Nephron progenitor cell (in vitro differentiated cells): ENCODE measurements at regions not wholly inside any gene's neighbourhood (a gene's known extent, or its start where the extent isn't known, plus 50 kb on each side); places are given as distances from the start of the nearest gene placed in this dataset.
"Not testable (repeated sequence)": the region's sequence is repeated elsewhere in the genome, so short reads cannot be mapped to it uniquely, and the experiment has no call there.

Experiments used
- DNase-seq: peaks from one replicate; pipeline ENCODE4 v3.0.0; 2021
- H3K27ac Mint-ChIP-seq: 2 replicates; pipeline ENCODE4 v1.8.0; 2021; ENCODE audit warnings: mild to moderate bottlenecking, moderate library complexity, mixed read lengths
- H3K27me3 Mint-ChIP-seq: 2 replicates; pipeline ENCODE4 v1.8.0; 2021; ENCODE audit warnings: mild to moderate bottlenecking, low read depth, mixed read lengths; ENCODE audit not compliant: poor library complexity
- H3K36me3 Mint-ChIP-seq: 2 replicates; pipeline ENCODE4 v1.8.0; 2021; ENCODE audit warnings: low read depth, mixed read lengths
- H3K4me1 Mint-ChIP-seq: 2 replicates; pipeline ENCODE4 v1.8.0; 2021; ENCODE audit warnings: mixed read lengths
- H3K4me3 Mint-ChIP-seq: 2 replicates; pipeline ENCODE4 v1.8.0; 2021; ENCODE audit warnings: mild to moderate bottlenecking, moderate library complexity, mixed read lengths
- H3K9me3 Mint-ChIP-seq: 2 replicates; pipeline ENCODE4 v1.8.0; 2021; ENCODE audit warnings: mild to moderate bottlenecking, moderate library complexity, mixed read lengths
- TF ChIP-seq, protein P1 (sequence below): fragments of 200-600 bp; sonication (generic); IDR thresholded peaks from 2 replicates; pipeline ENCODE4 v1.5.0; 2021; ENCODE audit warnings: antibody characterized with exemption

GRCh38 chr6:27016689-27017088, 230.8 kb upstream of the PRSS16 start:
- H3K27me3 Mint-ChIP-seq: peaks cover 8% of the 10 kb centered on the region

GRCh38 chr6:27018401-27018800, 229.1 kb upstream of the PRSS16 start:
- peak overlapping the region; percentile 7 for H3K27ac Mint-ChIP-seq
- not testable (repeated sequence) for H3K27me3 Mint-ChIP-seq, DNase-seq
- H3K9me3 Mint-ChIP-seq: peaks cover 54% of the 10 kb centered on the region
- H3K4me1 Mint-ChIP-seq: peaks cover 15% of the 10 kb centered on the region
- peak overlapping the region; percentile 86 for H3K4me3 Mint-ChIP-seq
- peaks cover 45% of the 10 kb centered on the region for H3K36me3 Mint-ChIP-seq

More at GRCh38 chr6:27016689-27017088, 230.8 kb upstream of the PRSS16 start:
- no peak for DNase-seq
- Mint-ChIP-seq H3K9me3 (peaks cover 68% of the 10 kb centered on the region), H3K27ac (no peak overlapping the region), H3K36me3 (peaks cover 58% of the 10 kb centered on the region), H3K4me3 (no peak overlapping the region), H3K4me1 (peaks cover 15% of the 10 kb centered on the region)
- TF ChIP-seq, protein P1, sequence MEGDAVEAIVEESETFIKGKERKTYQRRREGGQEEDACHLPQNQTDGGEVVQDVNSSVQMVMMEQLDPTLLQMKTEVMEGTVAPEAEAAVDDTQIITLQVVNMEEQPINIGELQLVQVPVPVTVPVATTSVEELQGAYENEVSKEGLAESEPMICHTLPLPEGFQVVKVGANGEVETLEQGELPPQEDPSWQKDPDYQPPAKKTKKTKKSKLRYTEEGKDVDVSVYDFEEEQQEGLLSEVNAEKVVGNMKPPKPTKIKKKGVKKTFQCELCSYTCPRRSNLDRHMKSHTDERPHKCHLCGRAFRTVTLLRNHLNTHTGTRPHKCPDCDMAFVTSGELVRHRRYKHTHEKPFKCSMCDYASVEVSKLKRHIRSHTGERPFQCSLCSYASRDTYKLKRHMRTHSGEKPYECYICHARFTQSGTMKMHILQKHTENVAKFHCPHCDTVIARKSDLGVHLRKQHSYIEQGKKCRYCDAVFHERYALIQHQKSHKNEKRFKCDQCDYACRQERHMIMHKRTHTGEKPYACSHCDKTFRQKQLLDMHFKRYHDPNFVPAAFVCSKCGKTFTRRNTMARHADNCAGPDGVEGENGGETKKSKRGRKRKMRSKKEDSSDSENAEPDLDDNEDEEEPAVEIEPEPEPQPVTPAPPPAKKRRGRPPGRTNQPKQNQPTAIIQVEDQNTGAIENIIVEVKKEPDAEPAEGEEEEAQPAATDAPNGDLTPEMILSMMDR: no peak

GRCh38 chr6:27019651-27020552, 227.6 kb upstream of the PRSS16 start:
- TF ChIP-seq, protein P1: no peak
- Mint-ChIP-seq H3K4me1 (peaks cover 15% of the 10 kb centered on the region), H3K27me3 (peaks cover 3% of the 10 kb centered on the region), H3K27ac (peak overlapping the region; percentile 69), H3K4me3 (peak overlapping the region; percentile 86), H3K9me3 (peaks cover 39% of the 10 kb centered on the region), H3K36me3 (peaks cover 37% of the 10 kb centered on the region)
- DNase-seq: peak; percentile 77

- no peak for DNase-seq
- Mint-ChIP-seq H3K4me1 (peaks cover 15% of the 10 kb centered on the region), H3K27me3 (peaks cover 3% of the 10 kb centered on the region), H3K4me3 (peak overlapping the region; percentile 86), H3K27ac (peak overlapping the region; percentile 69), H3K9me3 (peaks cover 33% of the 10 kb centered on the region), H3K36me3 (peaks cover 31% of the 10 kb centered on the region)
- TF ChIP-seq, protein P1: no peak
These were observed 227.0 kb upstream of the PRSS16 start for GRCh38 chr6:27020553-27020880.

DNA sequence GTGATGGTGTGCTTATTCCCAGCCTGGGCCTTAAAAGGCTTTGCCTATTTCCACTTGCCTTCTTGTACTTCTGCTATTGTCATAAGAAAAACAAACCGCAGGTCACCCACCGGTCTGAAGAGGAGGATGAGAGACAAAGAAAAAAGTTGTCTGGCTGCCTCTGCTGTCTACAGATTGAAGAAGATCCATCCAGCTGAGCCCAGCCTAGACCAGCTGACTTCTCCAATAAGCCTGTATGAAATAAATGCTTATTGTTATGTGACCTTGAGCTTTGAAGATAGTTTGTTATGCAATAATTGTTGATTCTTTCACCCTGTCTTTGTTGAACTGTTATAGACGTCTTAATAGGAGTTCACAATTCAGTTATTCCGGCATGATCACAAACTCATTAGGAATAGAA, 223.8 kb upstream of the PRSS16 start:
- Mint-ChIP-seq H3K4me3 (no peak overlapping the region), H3K27me3 (peaks cover 17% of the 10 kb centered on the region), H3K36me3 (peaks cover 5% of the 10 kb centered on the region), H3K4me1 (peaks cover 10% of the 10 kb centered on the region), H3K27ac (no peak overlapping the region), H3K9me3 (peaks cover 5% of the 10 kb centered on the region)
- DNase-seq: no peak
- TF ChIP-seq, protein P1: no peak

GRCh38 chr6:27025351-27025750, 222.2 kb upstream of the PRSS16 start:
- TF ChIP-seq, protein P1: no peak
- Mint-ChIP-seq H3K4me1 (no peaks in the 10 kb centered on the region), H3K27me3 (peaks cover 17% of the 10 kb centered on the region), H3K27ac (no peak overlapping the region), H3K36me3 (no peaks in the 10 kb centered on the region), H3K4me3 (no peak overlapping the region), H3K9me3 (no peaks in the 10 kb centered on the region)
- DNase-seq: no peak
